ENCODE measurements at regions not wholly inside any gene's neighbourhood (a gene's known extent, or its start where the extent isn't known, plus 50 kb on each side); places are given as distances from the start of the nearest gene placed in this dataset.

DNA sequence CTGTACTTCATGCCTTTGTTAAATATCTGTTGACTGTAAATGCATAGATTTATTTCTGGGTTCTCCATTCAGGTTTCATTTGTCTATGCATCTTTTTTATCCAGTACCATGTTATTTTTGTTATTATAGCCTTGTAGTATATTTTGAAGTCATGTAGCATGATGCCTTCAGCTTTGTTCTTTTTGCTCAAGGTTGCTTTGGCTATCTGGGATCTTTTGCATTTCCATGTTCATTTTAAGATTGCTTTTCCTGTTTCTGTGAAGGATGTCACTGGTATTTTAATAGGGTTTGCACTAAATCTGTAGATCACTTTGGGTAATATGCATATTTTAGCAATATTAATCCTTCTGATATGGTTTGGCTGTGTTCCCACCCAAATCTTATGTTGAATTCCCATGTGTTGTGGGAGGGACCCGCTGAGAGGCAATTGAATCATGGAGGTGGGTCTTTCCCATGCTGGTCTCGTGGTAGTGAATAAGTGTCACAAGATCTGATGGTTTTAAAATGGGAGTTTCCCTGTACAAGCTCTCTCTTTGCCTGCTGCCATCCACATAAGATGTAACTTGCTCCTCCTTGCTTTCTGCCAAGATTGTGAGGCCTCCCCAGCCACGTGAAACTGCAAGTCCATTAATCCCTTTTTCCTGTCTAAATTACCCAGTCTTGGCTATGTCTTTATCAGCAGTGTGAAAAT, 302.8 kb upstream of the SEMA3C start:
- DNase-seq: no peak
- Histone ChIP-seq H3K4me1 (no peaks in the 10 kb centered on the region), H3K4me3 (ENCODE audit: low read depth, low read length) (no peak overlapping the region), H3K9me3 (peaks cover 26% of the 10 kb centered on the region), H3K36me3 (ENCODE audit: control insufficient read depth, insufficient read depth, low read length) (no peaks in the 10 kb centered on the region), H3K27me3 (replicated peaks; ENCODE audit: control insufficient read depth, insufficient read depth, low read length) (no peaks in the 10 kb centered on the region)
- Mint-ChIP-seq H3K27ac (ENCODE audit: unreplicated experiment) (no peak overlapping the region), H3K27me3 (ENCODE audit: insufficient read depth, unreplicated experiment) (no peaks in the 10 kb centered on the region), H3K4me1 (ENCODE audit: low read depth, unreplicated experiment) (no peaks in the 10 kb centered on the region), H3K9me3 (ENCODE audit: unreplicated experiment) (peaks cover 26% of the 10 kb centered on the region), H3K36me3 (ENCODE audit: insufficient read depth, unreplicated experiment) (no peaks in the 10 kb centered on the region), H3K4me3 (ENCODE audit: unreplicated experiment) (no peak overlapping the region)
- BruUV-seq (replicated peaks): no TSS peak
- ChIA-PET POLR2A (no interaction called here), CTCF (no interaction called here)
- intact Hi-C loops (cut with micrococcal nuclease; ENCODE audit: unreplicated experiment): no loop called here
- TF ChIP-seq, protein P1, sequence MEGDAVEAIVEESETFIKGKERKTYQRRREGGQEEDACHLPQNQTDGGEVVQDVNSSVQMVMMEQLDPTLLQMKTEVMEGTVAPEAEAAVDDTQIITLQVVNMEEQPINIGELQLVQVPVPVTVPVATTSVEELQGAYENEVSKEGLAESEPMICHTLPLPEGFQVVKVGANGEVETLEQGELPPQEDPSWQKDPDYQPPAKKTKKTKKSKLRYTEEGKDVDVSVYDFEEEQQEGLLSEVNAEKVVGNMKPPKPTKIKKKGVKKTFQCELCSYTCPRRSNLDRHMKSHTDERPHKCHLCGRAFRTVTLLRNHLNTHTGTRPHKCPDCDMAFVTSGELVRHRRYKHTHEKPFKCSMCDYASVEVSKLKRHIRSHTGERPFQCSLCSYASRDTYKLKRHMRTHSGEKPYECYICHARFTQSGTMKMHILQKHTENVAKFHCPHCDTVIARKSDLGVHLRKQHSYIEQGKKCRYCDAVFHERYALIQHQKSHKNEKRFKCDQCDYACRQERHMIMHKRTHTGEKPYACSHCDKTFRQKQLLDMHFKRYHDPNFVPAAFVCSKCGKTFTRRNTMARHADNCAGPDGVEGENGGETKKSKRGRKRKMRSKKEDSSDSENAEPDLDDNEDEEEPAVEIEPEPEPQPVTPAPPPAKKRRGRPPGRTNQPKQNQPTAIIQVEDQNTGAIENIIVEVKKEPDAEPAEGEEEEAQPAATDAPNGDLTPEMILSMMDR (IDR thresholded peaks at IDR 0.05; ENCODE audit: insufficient read depth in 1 of 2, low read depth in 1 of 2, low read length in 1 of 2, severe bottlenecking in 1 of 2, unreplicated experiment in 1 of 2): no peak

DNA sequence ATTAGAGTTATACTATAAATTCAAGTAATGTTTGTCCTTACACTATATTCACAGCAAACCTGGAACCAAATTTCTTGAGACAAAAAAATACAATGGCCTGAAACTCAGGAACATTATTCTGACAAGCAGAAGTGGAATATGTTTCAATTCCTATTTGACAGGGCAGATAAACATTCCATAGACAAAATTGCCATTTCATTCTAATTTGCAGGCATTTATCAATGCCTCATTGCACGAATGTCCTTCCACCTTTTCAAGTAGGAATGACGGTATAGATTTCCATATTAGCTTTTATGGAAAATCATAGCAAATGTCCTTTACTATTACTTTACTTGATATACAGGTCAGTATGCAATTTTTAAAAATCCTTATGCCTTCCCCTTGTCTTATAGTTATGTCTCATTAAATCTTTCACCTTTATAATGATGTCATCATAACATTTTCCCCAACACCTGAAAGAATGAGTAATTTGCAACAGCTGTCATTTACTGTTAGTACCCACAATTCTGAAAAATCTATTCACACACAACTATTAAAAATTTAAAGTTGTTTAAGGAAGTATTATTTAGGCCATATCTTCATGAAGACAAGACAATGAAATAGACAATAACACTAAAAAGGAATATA, 299.7 kb upstream of the SEMA3C start:
- TF ChIP-seq, protein P1 (IDR thresholded peaks at IDR 0.05; ENCODE audit: insufficient read depth in 1 of 2, low read depth in 1 of 2, low read length in 1 of 2, severe bottlenecking in 1 of 2, unreplicated experiment in 1 of 2): no peak
- ChIA-PET POLR2A (no interaction called here), CTCF (no interaction called here)
- H3K27me3 ChIP-seq (replicated peaks; ENCODE audit: control insufficient read depth, insufficient read depth, low read length): no peaks in the 10 kb centered on the region
- Mint-ChIP-seq H3K36me3 (ENCODE audit: insufficient read depth, unreplicated experiment) (no peaks in the 10 kb centered on the region), H3K4me3 (ENCODE audit: unreplicated experiment) (no peak overlapping the region), H3K9me3 (ENCODE audit: unreplicated experiment) (peaks cover 17% of the 10 kb centered on the region), H3K27ac (ENCODE audit: unreplicated experiment) (no peak overlapping the region), H3K4me1 (ENCODE audit: low read depth, unreplicated experiment) (no peaks in the 10 kb centered on the region), H3K27me3 (ENCODE audit: insufficient read depth, unreplicated experiment) (no peaks in the 10 kb centered on the region)
- intact Hi-C loops (cut with micrococcal nuclease; ENCODE audit: unreplicated experiment): no loop called here
- H3K4me1 ChIP-seq: no peaks in the 10 kb centered on the region
- H3K36me3 ChIP-seq (ENCODE audit: control insufficient read depth, insufficient read depth, low read length): no peaks in the 10 kb centered on the region
- BruUV-seq (replicated peaks): no TSS peak
- peaks cover 17% of the 10 kb centered on the region for H3K9me3 ChIP-seq
- H3K4me3 ChIP-seq (ENCODE audit: low read depth, low read length): no peak overlapping the region
- DNase-seq: no peak

DNA sequence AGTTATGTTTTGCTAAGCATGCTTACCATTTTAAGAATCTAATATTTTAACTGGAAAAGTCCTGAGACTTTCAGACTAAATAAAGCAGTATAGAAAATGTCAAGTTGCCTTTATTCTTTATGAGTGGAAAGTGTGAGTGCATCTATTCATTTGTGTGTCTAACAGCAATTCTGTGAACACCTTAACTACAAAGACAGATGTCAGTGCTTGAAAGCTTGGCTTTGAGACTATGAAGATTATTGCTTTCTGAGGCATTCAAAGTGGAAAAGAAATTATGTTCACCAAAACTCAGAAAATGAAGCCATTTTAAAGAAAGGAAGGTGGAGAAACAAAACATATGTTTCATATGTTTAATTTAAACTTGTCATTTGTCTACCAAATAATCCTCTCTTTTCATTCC, 294.5 kb upstream of the SEMA3C start:
- CTCF ChIA-PET: no interaction called here
- Histone ChIP-seq H3K4me1 (no peaks in the 10 kb centered on the region), H3K9me3 (no peaks in the 10 kb centered on the region), H3K4me3 (ENCODE audit: low read depth, low read length) (no peak overlapping the region), H3K36me3 (ENCODE audit: control insufficient read depth, insufficient read depth, low read length) (no peaks in the 10 kb centered on the region), H3K27me3 (replicated peaks; ENCODE audit: control insufficient read depth, insufficient read depth, low read length) (no peaks in the 10 kb centered on the region)
- H3K27ac Mint-ChIP-seq (ENCODE audit: unreplicated experiment): no peak overlapping the region
- H3K4me3 Mint-ChIP-seq (ENCODE audit: unreplicated experiment): no peak overlapping the region
- TF ChIP-seq, protein P1 (IDR thresholded peaks at IDR 0.05; ENCODE audit: insufficient read depth in 1 of 2, low read depth in 1 of 2, low read length in 1 of 2, severe bottlenecking in 1 of 2, unreplicated experiment in 1 of 2): no peak
- H3K9me3 Mint-ChIP-seq (ENCODE audit: unreplicated experiment): no peaks in the 10 kb centered on the region
- no TSS peak for BruUV-seq (replicated peaks)
- intact Hi-C loops (cut with micrococcal nuclease; ENCODE audit: unreplicated experiment): no loop called here
- H3K36me3 Mint-ChIP-seq (ENCODE audit: insufficient read depth, unreplicated experiment): no peaks in the 10 kb centered on the region
- no peak for DNase-seq
- POLR2A ChIA-PET: no interaction called here
- no peaks in the 10 kb centered on the region for H3K4me1 Mint-ChIP-seq (ENCODE audit: low read depth, unreplicated experiment)
- H3K27me3 Mint-ChIP-seq (ENCODE audit: insufficient read depth, unreplicated experiment): no peaks in the 10 kb centered on the region
